ENCODE measurements at regions not wholly inside any gene's neighbourhood (a gene's known extent, or its start where the extent isn't known, plus 50 kb on each side); places are given as distances from the start of the nearest gene placed in this dataset.

- no peaks in the 10 kb centered on the region for H3K27me3 ChIP-seq (ENCODE audit: insufficient read depth, low read length)
- no peaks in the 10 kb centered on the region for H3K9me3 ChIP-seq (ENCODE audit: control insufficient read depth in 1 of 2, insufficient read depth in 1 of 2, low read depth in 1 of 2, low read length in 2 of 2)
- POLR2A ChIA-PET = interaction anchor here (0.6 kb wide), 1 partner anchor 407 kb away, joined by 3 read pairs; no protein-coding TSS in a partner anchor
- TF ChIP-seq RAD21 (IDR thresholded peaks at IDR 0.05; ENCODE audit: low read depth) (no peak), SP1 (IDR thresholded peaks at IDR 0.05; ENCODE audit: low read depth) (no peak), POLR2AphosphoS5 (IDR thresholded peaks at IDR 0.05; ENCODE audit: low read depth, low read length) (no peak), CBX3 (IDR thresholded peaks at IDR 0.05; ENCODE audit: low read depth) (no peak), ZFX (IDR thresholded peaks at IDR 0.05) (no peak)
- H3K4me3 ChIP-seq (replicated peaks in 1 of 2; ENCODE audit: low read depth in 1 of 2, low read length in 2 of 2) = no peak overlapping the region
- no peak overlapping the region for H3K27ac ChIP-seq (ENCODE audit: low read depth, low read length)
- no peaks in the 10 kb centered on the region for H4K20me1 ChIP-seq (ENCODE audit: insufficient read depth)
- H3K79me2 ChIP-seq (ENCODE audit: insufficient read depth, low read length) = no peaks in the 10 kb centered on the region
- BruUV-seq (replicated peaks) = no TSS peak
- ATAC-seq = no peak
- no peak overlapping the region for H3K9ac ChIP-seq (ENCODE audit: low read length)
- no peak overlapping the region for H2AFZ ChIP-seq (ENCODE audit: low read depth, low read length, poor library complexity, severe bottlenecking)
- intact Hi-C loops (cut with micrococcal nuclease) = no loop called here
- H3K4me1 ChIP-seq (ENCODE audit: control insufficient read depth in 1 of 2, insufficient read depth in 2 of 2, low read length in 2 of 2) = no peaks in the 10 kb centered on the region
- no peak overlapping the region for H3K4me2 ChIP-seq (ENCODE audit: low read length)
- CTCF ChIA-PET = no interaction called here
- no peaks in the 10 kb centered on the region for H3K9me2 ChIP-seq (ENCODE audit: insufficient read depth)
- H3K36me3 ChIP-seq (ENCODE audit: control insufficient read depth in 1 of 2, insufficient read depth in 2 of 2, low read length in 2 of 2) = no peaks in the 10 kb centered on the region
- RAD21 ChIA-PET (ENCODE audit: low non-redundant PET in 1 of 2, low total read pairs in 2 of 2, uncharacterized antibody in 2 of 2, unreplicated experiment in 2 of 2) = no interaction called here
- DNase-seq (ENCODE audit: low read depth, low spot score) = no peak
Measured at GRCh38 chr17:79150035-79150733, 75.6 kb downstream of the ENGASE start.

- ChIA-PET POLR2A (no interaction called here), CTCF (no interaction called here), RAD21 (ENCODE audit: low non-redundant PET in 1 of 2, low total read pairs in 2 of 2, uncharacterized antibody in 2 of 2, unreplicated experiment in 2 of 2) (no interaction called here)
- Histone ChIP-seq H3K27ac (ENCODE audit: low read depth, low read length) (no peak overlapping the region), H3K79me2 (ENCODE audit: insufficient read depth, low read length) (no peaks in the 10 kb centered on the region), H3K36me3 (ENCODE audit: control insufficient read depth in 1 of 2, insufficient read depth in 2 of 2, low read length in 2 of 2) (no peaks in the 10 kb centered on the region), H3K27me3 (ENCODE audit: insufficient read depth, low read length) (no peaks in the 10 kb centered on the region), H3K4me3 (replicated peaks in 1 of 2; ENCODE audit: low read depth in 1 of 2, low read length in 2 of 2) (no peak overlapping the region), H3K4me1 (ENCODE audit: control insufficient read depth in 1 of 2, insufficient read depth in 2 of 2, low read length in 2 of 2) (no peaks in the 10 kb centered on the region), H4K20me1 (ENCODE audit: insufficient read depth) (no peaks in the 10 kb centered on the region), H2AFZ (ENCODE audit: low read depth, low read length, poor library complexity, severe bottlenecking) (no peak overlapping the region), H3K4me2 (ENCODE audit: low read length) (no peak overlapping the region), H3K9me3 (ENCODE audit: control insufficient read depth in 1 of 2, insufficient read depth in 1 of 2, low read depth in 1 of 2, low read length in 2 of 2) (no peaks in the 10 kb centered on the region), H3K9ac (ENCODE audit: low read length) (no peak overlapping the region), H3K9me2 (ENCODE audit: insufficient read depth) (no peaks in the 10 kb centered on the region)
- no TSS peak for BruUV-seq (replicated peaks)
- intact Hi-C loops (cut with micrococcal nuclease) = no loop called here
- DNase-seq (ENCODE audit: low read depth, low spot score) = no peak
- no peak for ATAC-seq
- TF ChIP-seq CBX3 (IDR thresholded peaks at IDR 0.05; ENCODE audit: low read depth) (no peak), JUND (IDR thresholded peaks at IDR 0.05) (no peak), POLR2A (IDR thresholded peaks at IDR 0.05; ENCODE audit: borderline replicate concordance, extremely low read depth, insufficient read depth, insufficient read length) (no peak), FOSL1 (IDR thresholded peaks at IDR 0.05; ENCODE audit: low read depth) (no peak)
Measured at GRCh38 chr17:79148584-79148983, 74.0 kb downstream of the ENGASE start.
